DND-41 (cell line): ENCODE measurements at regions not wholly inside any gene's neighbourhood (a gene's known extent, or its start where the extent isn't known, plus 50 kb on each side); places are given as distances from the start of the nearest gene placed in this dataset.
"Not testable (repeated sequence)": the region's sequence is repeated elsewhere in the genome, so short reads cannot be mapped to it uniquely, and the experiment has no call there.

ENCODE experiments used
- ATAC-seq: fragments of 200-7000 bp; cut with Tn5 transposase; 3 replicates; pipeline ENCODE4 v1.9.1; 2021; ENCODE audit warnings: low read depth; ENCODE audit not compliant: insufficient read depth
- DNase-seq: peaks from one replicate; pipeline ENCODE4 v3.0.0-alpha.2; 2020
- H2AFZ ChIP-seq: 2 replicates; pipeline ENCODE4 v1.6.0; 2012; ENCODE audit warnings: low read depth, low read length
- H3K27ac ChIP-seq: 2 replicates; pipeline ENCODE4 v1.5.1; 2012; ENCODE audit warnings: low read length, inconsistent platforms
- H3K27me3 ChIP-seq: fragments of 200-600 bp; sonication (generic); 2 replicates; pipeline ENCODE4 v1.6.0; 2012; ENCODE audit warnings: low read length, mild to moderate bottlenecking, inconsistent platforms; ENCODE audit not compliant: insufficient read depth, poor library complexity
- H3K36me3 ChIP-seq: 2 replicates; pipeline ENCODE4 v1.5.1; 2012; ENCODE audit warnings: low read length, inconsistent platforms; ENCODE audit not compliant: insufficient read depth
- H3K4me1 ChIP-seq: 2 replicates; pipeline ENCODE4 v1.5.1; 2012; ENCODE audit warnings: mild to moderate bottlenecking, low read length; ENCODE audit not compliant: insufficient read depth
- H3K4me2 ChIP-seq: 2 replicates; pipeline ENCODE4 v1.6.0; 2012; ENCODE audit warnings: mild to moderate bottlenecking, moderate library complexity, low read length, inconsistent platforms; ENCODE audit not compliant: insufficient read depth
- H3K4me3 ChIP-seq, 2 experiments: fragments of 200-600 bp in 1 of 2; shearing (Covaris generic) in 1 of 2; 2 replicates each; pipeline ENCODE4 v1.5.1; 2012 to 2016; ENCODE audit warnings: inconsistent platforms in 2 of 2, low read length in 2 of 2, mild to moderate bottlenecking in 2 of 2, low read depth in 1 of 2, moderate library complexity in 1 of 2
- H3K79me2 ChIP-seq: 2 replicates; pipeline ENCODE4 v1.6.0; 2012; ENCODE audit warnings: low read length, inconsistent platforms; ENCODE audit not compliant: insufficient read depth
- H3K9ac ChIP-seq: 2 replicates; pipeline ENCODE4 v1.6.0; 2012; ENCODE audit warnings: low read depth, mild to moderate bottlenecking, inconsistent platforms, low read length, moderate library complexity
- H3K9me3 ChIP-seq: 2 replicates; pipeline ENCODE4 v1.5.1; 2012; ENCODE audit warnings: low read length, moderate library complexity, mild to moderate bottlenecking, inconsistent platforms; ENCODE audit not compliant: insufficient read depth, severe bottlenecking
- H4K20me1 ChIP-seq: 2 replicates; pipeline ENCODE4 v1.6.0; 2012; ENCODE audit warnings: low read length; ENCODE audit not compliant: insufficient read depth
- EZH2 ChIP-seq: IDR thresholded peaks from 3 replicates; pipeline ENCODE4 v1.6.1; 2012; ENCODE audit warnings: borderline replicate concordance, low read depth, mild to moderate bottlenecking, moderate library complexity, low read length, inconsistent platforms; ENCODE audit not compliant: severe bottlenecking
- TF ChIP-seq, protein P1 (sequence below): IDR thresholded peaks from 2 replicates; pipeline ENCODE4 v1.5.1; 2012; ENCODE audit warnings: borderline replicate concordance, low read length, moderate library complexity, mild to moderate bottlenecking; ENCODE audit not compliant: poor library complexity, severe bottlenecking; ENCODE audit errors: extremely low read depth

DNA sequence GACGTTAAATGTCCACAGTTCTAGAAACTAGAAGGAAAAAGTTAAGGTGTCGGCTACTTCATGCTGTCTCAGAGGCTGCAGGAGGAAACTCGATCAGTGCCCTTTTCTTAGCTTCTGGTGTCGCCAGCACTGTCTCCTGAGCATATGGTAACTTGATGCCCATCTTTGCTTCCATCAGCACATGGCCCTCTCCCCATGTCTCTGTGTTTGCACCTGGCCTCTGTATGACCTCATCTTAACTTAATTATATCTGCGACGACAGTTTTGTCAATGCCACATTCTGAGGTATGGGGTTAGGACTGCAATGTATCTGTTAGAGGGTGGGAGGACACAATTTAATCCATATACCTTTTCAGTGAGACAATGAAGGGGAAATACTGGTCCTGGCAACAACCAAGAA, 449.9 kb downstream of the POM121L12 start:
- ATAC-seq: no peak
- H3K4me3 ChIP-seq: no peak overlapping the region
- no peak overlapping the region for H2AFZ ChIP-seq
- H3K9ac ChIP-seq: no peak overlapping the region
- no peaks in the 10 kb centered on the region for H4K20me1 ChIP-seq
- H3K27ac ChIP-seq: no peak overlapping the region
- no peaks in the 10 kb centered on the region for H3K4me1 ChIP-seq
- TF ChIP-seq, protein P1, sequence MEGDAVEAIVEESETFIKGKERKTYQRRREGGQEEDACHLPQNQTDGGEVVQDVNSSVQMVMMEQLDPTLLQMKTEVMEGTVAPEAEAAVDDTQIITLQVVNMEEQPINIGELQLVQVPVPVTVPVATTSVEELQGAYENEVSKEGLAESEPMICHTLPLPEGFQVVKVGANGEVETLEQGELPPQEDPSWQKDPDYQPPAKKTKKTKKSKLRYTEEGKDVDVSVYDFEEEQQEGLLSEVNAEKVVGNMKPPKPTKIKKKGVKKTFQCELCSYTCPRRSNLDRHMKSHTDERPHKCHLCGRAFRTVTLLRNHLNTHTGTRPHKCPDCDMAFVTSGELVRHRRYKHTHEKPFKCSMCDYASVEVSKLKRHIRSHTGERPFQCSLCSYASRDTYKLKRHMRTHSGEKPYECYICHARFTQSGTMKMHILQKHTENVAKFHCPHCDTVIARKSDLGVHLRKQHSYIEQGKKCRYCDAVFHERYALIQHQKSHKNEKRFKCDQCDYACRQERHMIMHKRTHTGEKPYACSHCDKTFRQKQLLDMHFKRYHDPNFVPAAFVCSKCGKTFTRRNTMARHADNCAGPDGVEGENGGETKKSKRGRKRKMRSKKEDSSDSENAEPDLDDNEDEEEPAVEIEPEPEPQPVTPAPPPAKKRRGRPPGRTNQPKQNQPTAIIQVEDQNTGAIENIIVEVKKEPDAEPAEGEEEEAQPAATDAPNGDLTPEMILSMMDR: no peak
- no peak for TF ChIP-seq EZH2
- H3K79me2 ChIP-seq: no peaks in the 10 kb centered on the region
- no peak overlapping the region for H3K4me2 ChIP-seq
- DNase-seq: no peak
- H3K27me3 ChIP-seq: no peaks in the 10 kb centered on the region
- H3K36me3 ChIP-seq: no peaks in the 10 kb centered on the region
- H3K9me3 ChIP-seq: no peaks in the 10 kb centered on the region

DNA sequence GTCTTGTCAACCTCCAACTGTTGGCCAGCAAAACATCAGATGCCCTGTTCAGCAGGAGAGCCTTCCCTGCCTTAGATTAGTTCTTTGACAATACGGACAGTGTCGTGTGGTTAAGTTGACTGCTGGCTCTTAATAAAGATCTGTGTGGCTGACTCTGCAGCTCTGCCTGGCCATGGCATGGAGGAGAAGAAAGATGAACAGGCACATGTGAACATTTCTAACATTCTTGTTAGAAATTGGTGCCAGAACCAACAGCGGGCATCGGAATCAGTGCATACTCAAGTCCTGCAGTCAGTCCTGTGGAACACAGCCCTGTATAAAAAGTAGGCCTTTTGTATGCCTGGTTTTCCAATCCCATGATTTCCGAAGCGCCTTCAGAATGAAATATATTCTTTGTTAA, 455.6 kb downstream of the POM121L12 start:
- no peak for DNase-seq
- ATAC-seq: no peak

DNA sequence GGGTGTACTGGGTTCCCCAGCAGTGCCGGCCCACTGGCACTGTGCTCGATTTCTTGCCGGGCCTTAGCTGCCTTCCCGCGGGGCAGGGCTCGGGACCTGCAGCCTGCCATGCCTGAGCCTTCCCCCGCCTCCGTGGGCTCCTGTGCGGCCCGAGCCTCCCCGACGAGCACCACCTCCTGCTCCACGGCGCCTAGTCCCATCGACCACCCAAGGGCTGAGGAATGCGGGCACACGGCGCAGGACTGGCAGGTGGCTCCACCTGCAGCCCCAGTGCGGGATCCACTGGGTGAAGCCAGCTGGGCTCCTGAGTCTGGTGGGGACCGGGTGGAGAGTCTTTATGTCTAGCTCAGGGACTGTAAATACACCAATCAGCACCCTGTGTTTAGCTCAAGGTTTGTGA, 459.7 kb downstream of the POM121L12 start:
- H2AFZ ChIP-seq, DNase-seq, H3K27ac ChIP-seq, H3K4me2 ChIP-seq, H3K36me3 ChIP-seq, H3K9ac ChIP-seq, ATAC-seq, H3K27me3 ChIP-seq, H3K4me1 ChIP-seq, H3K79me2 ChIP-seq, H3K9me3 ChIP-seq, H3K4me3 ChIP-seq, H4K20me1 ChIP-seq: not testable (repeated sequence)

More for the DNA sequence above, 455.6 kb downstream of the POM121L12 start:
- Histone ChIP-seq H3K4me2 (no peak overlapping the region), H3K27ac (no peak overlapping the region), H3K9ac (no peak overlapping the region), H3K9me3 (no peaks in the 10 kb centered on the region), H2AFZ (no peak overlapping the region), H3K36me3 (no peaks in the 10 kb centered on the region), H3K4me3 (no peak overlapping the region), H3K27me3 (no peaks in the 10 kb centered on the region), H3K79me2 (no peaks in the 10 kb centered on the region), H3K4me1 (no peaks in the 10 kb centered on the region), H4K20me1 (no peaks in the 10 kb centered on the region)
- TF ChIP-seq EZH2: no peak
- TF ChIP-seq, protein P1: no peak

DNA sequence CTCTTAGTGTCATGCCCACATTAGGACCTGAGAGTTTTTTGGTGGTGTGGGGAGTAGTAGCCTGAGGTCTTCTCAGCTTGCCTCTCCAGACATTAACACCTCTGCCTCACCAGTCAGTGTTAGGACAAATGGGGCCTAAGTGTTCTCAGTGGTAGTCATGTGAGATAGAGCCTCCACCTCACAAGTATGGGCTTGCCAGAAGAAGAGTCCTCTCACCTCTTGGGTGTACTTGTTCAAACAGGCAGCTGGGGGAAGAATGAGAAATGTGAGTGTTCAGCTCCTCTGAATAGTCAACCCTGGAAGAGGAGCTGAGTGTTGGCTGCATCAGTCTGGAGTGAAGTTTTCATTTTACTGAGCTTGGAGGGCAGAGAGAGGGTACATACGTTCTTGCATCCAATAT, 464.6 kb downstream of the POM121L12 start:
- H4K20me1 ChIP-seq: no peaks in the 10 kb centered on the region
- TF ChIP-seq EZH2: no peak
- TF ChIP-seq, protein P1: no peak
- DNase-seq (no peak), ATAC-seq (no peak)
- no peak overlapping the region for H3K4me2 ChIP-seq
- H3K4me1 ChIP-seq: no peaks in the 10 kb centered on the region
- no peaks in the 10 kb centered on the region for H3K79me2 ChIP-seq
- H3K9me3 ChIP-seq: no peaks in the 10 kb centered on the region
- H3K4me3 ChIP-seq: no peak overlapping the region
- no peaks in the 10 kb centered on the region for H3K36me3 ChIP-seq
- H3K27ac ChIP-seq: no peak overlapping the region
- H2AFZ ChIP-seq: no peak overlapping the region
- no peak overlapping the region for H3K9ac ChIP-seq
- no peaks in the 10 kb centered on the region for H3K27me3 ChIP-seq
